GM19463 (cell line): ENCODE measurements at regions not wholly inside any gene's neighbourhood (a gene's known extent, or its start where the extent isn't known, plus 50 kb on each side); places are given as distances from the start of the nearest gene placed in this dataset.
"Not testable (repeated sequence)": the region's sequence is repeated elsewhere in the genome, so short reads cannot be mapped to it uniquely, and the experiment has no call there.

Experiments used
- ATAC-seq: cut with Tn5 transposase; IDR thresholded peaks from one replicate; pipeline ENCODE4 v1.9.1; 2021; ENCODE audit warnings: mild to moderate bottlenecking, moderate library complexity; ENCODE audit not compliant: unreplicated experiment

DNA sequence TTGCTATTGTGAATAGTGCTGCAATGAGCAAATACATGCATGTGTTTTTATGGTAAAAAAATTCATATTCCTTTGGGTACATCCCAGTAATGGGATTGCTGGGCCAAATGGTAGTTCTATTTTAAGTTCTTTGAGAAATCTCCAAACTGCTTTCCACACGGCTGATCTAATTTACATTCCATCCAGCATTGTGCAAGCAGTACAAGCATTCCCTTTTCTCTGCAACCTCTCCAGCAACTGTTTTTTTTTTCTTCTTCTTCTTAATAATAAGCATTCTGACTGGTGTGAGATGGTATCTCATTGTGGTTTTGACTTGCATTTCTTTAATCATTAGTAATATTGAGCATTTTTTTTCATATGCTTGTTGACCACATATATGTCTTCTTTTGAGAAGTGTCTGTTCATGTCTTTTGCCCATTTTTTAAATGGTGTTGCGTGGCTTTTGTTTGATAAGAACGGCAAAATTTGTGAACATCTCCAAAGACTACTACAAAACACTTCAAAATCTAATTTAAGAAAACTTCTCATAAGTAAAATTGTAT lies 136.1 kb upstream of the MYO3A start:
- no peak for ATAC-seq

DNA sequence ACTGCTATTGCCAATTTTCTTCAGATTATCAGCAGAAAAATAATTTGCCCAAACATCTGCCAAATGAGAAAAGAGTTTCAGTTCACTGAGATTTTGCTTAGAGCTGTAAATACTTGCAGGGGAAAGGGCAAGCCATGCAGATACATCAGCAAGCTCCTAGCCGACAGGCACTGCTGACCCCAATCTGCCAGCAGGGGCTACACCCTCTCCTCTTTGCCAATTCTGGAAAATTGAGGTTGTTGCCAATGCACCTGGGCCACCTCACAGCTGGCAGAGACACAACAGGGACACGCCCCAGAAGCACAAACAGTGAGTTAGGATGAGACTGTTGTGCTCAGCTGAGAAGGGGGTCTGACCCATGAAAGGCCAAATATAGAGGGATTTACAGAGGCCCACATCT lies 129.5 kb upstream of the MYO3A start:
- ATAC-seq, result no peak

DNA sequence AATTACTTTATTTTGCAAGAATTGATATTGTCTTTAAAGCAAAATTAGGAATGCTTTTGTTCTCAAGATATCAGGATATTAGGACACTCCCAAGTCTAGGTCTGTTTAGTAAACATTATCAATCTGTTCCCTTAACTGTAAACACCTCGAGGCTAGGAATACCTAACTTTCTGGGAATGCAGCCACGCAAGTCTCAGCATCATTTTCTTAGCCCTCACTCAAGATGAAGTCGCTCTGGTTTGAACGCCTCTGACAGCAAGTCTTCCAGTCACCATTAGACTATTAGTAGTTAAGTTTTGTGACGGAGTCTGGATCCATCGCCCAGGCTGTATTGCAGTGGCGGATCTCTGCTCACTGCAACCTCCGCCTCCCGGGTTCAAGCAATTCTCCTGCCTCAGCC lies 128.0 kb upstream of the MYO3A start:
- no peak for ATAC-seq

DNA sequence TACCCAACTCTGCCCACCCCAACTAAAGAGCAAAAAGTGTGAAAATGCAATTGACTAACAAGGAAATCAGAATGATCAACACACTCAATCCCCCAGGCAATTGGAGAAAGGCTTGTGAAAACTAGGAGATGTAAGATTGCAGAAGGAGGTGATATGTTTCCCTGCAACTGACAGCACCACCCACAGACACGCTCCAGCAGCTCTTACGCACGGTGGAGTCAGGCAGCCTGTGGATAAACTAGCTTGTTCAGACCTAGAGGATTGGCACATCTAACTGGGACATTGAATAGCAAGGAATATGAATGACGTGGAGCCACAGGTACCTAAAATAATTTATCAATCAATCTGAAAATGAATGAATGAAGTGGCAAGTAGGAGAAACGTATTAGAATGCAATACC lies 125.7 kb upstream of the MYO3A start:
- ATAC-seq, result no peak

DNA sequence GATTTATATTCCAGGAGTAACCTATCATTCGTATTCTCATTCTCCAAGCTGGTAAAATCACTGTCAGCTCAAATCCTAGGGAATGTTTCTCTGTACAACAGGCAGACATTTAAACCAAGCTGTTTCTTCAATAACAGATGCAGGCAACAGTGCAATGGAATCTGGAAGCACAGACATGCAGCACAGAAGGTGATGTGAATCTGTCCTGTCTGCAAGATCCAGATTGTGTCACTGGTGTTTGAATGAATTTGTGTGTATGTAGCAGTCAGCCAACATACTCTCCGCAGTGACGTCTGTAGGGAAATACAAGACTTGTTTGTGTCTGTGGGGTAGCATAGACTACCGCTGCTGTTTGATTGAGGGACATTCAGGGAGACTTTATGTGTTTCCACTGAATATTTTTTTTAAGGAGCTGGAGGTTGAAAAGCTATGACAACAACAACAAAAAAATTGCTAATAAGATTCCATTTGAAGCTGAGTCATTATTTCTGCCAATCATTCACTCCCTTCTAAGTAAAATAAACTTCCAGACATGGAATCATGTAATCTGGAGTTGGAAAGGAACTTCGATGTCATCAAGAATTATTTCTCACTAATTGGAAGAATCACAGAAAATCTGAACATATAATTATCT lies 122.9 kb upstream of the MYO3A start:
- no peak for ATAC-seq

DNA sequence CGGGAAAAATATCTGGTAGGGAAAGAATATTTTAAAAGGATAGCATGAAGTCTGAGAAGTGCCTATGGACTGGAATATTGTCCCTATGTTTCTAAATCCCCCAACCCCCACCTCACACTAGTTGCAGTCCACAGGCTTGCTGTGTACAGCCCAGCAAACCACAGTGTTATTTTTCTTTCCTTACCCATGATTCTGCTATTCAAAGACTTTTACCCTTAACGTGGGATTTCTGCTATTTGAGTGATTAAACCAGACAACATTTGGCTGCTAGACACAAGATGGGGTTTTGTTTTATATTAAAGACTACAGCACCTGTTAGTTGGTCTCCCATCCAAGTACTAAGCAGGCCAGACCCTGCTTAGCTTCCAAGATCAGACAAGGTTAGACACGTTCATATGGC lies 120.5 kb upstream of the MYO3A start:
- no peak for ATAC-seq

DNA sequence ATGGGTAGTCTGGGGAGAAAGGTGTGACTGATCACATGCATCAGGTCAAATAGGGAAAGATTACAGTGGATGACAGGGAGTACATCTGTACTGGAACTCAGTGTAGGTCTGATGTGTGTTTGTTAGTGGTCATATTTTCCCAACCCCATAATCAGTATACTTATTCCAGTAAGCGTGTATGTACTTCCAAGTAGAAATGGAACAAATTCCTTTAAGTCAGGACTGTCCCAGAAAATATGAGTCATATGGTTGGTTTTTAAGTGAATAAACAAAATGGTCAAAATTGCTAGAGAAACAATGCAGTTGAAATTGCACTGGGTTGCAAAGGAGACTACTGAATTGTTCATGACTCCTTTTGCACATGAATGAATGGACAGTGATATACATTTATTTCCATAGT lies 118.8 kb upstream of the MYO3A start:
- no peak for ATAC-seq

DNA sequence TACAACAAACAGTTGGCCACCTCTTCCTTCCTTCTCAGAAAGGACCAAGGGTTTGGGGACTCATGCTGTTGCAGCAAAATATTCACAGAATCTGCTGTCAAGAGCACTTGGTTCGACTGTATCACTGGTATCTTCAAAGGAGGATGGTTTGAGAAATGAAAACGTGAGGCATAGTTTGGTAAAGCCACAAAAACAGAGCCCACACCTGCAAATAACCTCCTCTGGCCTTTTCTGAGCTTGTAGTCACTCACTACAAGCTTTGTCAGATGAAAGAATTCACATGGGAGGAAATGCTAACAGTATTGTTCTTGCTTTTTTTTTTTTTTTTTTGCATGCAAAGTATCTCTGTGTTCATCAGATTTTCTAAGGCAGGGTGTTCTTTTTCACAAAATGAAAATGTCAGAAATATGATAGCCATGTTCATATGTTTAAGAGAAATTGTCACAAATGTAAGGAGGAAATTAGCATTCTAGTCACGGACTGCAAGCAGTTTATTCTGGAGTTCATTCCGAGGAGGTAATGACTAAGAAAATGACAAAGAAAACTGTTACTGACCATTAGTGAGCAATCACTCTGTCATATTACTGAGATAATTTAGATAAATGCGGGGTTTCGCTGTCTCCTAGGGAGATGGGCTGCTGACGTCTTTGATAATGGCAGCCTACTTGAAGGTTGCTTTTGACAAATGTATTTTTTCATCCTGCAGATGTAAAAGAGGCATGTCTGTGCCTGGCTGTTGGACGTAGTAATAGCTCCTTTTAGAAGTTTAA lies 117.8 kb upstream of the MYO3A start:
- ATAC-seq, result no peak

DNA sequence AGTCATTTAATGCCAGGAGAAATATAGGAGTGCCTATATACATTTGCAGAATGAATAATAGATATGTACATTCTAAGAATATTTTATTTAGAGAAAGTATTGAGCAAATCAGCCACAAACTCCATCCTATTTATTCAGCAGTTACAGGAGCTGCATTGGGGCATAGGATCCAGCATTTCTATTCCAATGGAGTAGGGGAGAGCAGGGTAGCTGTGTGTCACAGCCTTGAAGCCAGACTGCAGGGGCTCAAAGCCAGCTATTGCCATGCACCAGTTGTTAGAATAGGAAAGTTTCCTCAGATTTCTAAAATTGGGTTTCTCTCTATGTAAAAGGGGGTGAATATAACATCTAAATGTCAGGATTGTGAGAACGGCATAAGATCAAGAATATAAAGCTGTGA lies 116.8 kb upstream of the MYO3A start:
- ATAC-seq, result no peak

DNA sequence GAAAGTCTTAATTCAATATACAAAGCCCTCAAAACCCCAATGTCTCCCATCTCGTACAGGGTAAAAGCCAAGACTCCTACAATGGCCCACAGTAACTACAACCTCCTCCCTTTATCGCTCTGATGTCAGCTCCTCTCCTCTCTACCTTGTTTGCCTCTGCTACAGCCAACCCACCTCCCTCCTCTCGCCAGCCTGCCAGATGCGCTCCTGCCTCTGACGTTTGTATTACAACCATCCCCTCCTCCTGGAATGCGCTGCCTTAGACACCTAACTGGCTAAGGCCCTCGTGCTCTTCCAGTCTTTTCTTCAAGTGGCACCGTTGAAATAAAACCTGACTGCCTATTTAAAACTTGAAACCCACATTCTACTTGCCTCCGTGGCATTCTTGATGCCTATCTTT lies 115.3 kb upstream of the MYO3A start:
- no peak for ATAC-seq

DNA sequence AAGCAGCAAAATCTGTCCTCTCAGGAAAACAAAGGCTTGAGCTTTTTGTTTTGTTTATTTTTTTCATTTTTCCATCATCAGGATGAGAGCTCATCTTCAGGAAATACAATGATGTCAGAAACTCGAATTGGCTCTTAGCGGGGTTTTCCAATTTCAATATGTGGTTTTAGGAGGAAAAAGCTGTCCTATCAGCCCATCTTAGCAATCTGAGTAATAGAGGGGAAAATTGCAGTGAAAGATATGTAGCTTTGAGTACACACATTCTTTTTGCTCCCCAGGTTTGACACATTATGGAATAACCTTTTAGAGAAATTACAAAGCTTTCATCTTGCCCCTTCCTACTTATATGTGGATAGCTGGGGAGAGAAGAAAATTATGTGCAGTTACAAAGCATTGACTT lies 113.6 kb upstream of the MYO3A start:
- no peak for ATAC-seq

DNA sequence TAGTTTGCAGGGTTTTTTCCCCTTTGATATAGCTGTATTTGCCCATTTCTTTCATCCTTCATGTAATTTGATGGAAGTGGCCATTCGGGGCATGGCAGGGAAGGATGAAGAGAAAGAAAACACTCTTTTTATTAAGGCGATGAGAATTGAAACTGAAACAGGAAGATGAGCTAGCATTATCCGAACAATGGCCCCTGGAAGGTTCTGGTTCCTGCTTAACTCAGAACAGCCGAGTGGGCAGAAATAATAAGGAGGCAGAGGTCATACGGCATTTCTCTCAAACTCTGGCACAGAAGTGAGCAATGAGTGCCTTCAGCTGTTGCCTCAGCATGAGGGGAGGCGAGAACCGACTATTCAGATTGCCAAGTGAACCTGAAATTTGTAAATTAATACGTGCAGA lies 113.2 kb upstream of the MYO3A start:
- no peak for ATAC-seq

DNA sequence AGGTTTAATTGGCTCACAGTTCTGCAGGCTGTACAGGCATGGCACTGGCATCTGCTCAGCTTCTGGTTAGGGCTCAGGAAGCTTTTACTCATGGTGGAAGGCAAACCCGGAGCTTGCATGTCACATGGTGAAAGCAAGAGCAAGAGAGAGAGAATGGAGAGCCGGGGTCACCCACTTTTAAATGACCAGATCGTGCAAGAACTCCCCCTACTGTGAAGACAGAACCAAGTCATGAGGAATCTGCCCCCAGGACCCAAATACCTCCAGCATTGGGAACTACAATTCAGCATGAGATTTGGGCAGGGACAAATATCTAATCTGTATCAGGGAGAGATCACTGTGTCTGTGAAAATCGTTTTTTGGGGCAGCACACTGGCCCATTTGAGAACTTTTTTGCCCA lies 110.0 kb upstream of the MYO3A start:
- no peak for ATAC-seq

DNA sequence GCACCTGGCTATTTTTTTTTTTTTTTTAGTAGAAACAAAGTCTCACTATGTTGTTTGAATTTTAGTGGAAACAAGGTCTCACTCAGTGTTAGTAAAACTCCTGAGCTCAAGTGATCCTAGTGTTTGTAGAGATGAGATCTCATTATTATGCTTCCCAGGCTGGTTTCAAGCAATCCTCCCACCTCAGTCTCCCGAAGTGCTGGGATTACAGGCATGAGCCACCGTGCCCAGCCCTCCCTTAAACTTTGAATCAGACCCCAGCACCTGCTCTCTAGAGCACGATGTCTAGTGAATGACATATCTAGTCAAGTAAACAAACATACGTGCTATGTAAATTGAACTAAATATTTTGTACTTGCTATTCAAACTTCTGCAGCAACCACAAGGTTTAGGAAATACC lies 105.6 kb upstream of the MYO3A start:
- no peak for ATAC-seq

DNA sequence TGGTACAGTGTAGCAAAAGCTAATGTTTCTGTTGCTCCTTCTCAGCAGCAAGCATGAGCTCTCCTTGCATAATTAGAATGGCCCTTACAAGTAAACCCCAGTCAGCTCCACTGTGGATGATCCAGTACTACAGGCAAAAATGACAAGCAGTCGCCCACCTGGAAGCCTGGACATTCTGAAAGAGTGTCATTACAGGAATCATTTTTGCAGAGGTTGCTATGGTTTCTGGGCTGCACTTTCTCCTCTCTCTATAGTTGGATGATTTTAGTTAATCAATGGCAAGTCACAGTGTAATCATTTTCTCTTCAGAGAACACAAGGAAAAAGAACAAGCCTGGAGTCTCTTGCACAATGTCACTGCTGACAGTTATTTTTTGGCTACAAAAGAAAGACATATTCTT lies 102.9 kb upstream of the MYO3A start:
- no peak for ATAC-seq

DNA sequence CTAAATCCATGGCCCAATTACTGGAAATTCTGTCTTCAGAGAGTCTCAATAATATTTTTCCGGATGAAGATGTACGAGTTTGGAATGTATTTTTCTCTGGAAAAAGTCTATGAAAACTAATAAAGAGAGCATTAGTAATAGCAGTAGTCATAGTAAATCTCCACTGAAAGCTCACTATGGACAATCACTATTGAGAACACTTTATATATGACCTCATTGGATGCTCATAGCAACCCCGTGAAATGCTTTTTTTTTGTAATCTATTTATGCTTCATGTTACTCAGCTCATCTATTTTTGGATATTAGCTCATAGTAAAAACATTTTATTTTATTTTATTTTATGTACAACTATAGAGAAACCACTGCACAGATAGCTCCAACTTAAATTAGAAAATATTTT lies 94.3 kb upstream of the MYO3A start:
- ATAC-seq, result no peak

DNA sequence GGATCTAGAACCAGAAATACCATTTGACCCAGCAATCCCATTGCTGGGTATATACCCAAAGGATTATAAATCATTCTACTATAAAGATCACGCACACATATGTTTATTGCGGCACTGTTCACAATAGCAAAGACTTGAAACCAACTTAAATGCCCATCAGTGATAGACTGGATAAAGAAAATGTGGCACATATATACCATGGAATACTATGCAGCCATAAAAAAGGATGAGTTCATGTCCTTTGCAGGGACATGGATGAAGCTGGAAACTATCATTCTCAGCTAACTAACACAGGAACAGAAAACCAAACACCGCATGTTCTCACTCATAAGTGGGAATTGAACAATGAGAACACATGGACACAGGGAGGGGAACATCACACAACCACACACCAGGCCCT lies 93.2 kb upstream of the MYO3A start:
- not testable (repeated sequence) for ATAC-seq

DNA sequence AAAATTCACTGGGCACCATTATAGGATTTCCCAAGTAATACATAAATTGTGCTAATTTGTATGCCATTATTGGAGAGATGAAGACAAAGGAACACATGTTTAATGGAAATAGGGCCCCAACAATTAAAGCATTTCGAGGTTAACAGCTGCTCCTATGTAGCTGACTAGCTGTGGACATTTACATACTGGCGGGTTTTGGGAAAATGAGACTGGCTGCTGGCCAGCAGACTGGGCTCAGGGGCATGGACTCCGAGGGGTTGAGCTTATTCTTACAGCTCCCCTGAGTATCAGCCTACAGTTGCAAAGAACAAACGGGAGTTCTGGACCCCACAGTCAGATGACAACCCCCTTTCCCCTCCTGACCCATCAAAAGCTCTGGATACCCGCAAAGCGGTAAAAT lies 91.9 kb upstream of the MYO3A start:
- ATAC-seq, result no peak

DNA sequence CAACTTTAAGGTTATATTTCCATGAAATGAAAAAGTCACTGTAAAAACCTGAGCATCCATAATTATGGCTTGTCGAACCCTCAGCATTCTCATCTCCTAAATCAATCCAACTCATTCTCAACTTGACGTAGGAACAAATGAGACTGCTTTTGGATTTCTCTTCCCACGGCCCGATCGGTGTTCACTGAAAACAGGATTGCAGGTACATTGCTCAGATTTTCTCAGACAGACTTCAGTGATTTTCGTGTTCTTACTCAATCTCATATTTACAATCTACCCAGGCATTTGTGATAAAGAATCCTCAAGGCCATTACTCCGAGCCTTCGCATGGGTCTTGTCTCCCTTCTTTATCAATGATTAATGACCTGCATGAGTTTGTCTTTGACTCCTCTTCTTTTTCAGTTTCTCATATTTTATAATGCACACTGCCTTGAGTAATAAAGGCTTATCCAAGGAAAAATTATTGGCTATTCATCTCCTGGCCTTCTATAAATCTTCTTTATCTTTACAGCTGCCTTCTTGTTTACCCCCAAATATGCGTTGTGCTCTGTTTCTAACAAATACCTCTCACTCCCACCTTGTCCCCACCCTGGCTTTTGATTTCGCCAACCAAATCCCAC lies 90.4 kb upstream of the MYO3A start:
- ATAC-seq, result no peak

DNA sequence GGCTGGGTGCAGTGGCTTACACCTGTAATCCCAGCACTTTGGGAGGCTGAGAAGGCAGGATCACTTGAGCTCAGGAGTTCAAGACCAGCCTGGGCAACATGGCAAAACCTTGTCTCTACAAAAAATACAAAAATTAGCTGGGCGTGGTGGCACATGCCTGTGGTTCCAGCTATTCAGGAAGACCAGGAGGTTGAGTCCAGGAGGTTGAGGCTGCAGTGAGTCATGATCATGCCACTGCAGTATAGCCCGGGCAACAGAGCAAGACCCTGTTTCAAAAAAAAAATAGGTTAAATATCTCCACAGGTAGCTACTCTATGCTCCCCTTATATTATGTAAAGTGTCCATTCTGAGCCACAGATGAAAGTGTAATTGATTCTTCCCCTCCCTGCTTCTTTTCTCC lies 89.3 kb upstream of the MYO3A start:
- ATAC-seq, result not testable (repeated sequence)

DNA sequence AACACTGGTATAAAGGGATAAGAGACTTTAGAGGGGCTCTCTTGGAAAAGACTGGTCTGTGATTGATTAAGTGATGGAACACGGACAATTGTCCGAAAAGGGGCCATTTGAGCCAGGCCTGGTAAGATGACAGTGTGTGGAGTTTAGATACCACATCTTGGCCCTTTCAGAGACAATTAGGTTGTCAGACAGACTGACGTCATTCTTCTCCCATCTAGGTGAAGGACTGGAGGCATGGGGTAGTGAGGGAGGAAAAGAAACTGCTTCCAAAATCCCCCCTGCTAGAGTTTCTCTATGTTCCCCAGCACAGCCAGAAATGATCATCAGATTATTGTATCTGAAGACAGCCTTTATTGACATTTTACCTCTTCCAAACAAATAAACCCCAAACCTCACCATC lies 84.8 kb upstream of the MYO3A start:
- ATAC-seq, result no peak

DNA sequence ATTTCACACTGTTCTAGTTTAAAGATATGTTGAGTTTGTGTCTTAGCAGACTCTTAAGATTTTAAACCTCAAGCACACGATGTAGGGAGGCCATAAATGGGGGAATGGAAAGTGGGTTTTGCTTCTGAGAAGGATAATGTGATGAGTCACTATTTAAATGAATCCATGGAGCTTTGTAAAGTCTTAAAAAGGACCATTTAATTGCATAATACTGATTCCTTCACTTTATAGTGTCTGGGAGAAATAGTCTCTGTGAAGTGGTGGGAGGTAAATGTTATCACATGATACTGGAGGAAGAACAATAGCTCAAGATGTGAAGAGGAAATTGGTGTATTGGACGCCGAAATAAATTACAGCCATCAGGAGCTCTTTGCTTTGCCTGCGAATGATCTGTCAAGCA lies 84.0 kb upstream of the MYO3A start:
- no peak for ATAC-seq
